H1 (cell line): ENCODE measurements at regions not wholly inside any gene's neighbourhood (a gene's known extent, or its start where the extent isn't known, plus 50 kb on each side); places are given as distances from the start of the nearest gene placed in this dataset.

Source experiments
- CTCF ChIA-PET: fragments of 300-600 bp; sonication (Branson Sonifier 250); formaldehyde crosslinking; loops from one replicate; lab custom pipeline; 2021; ENCODE audit not compliant: partially characterized antibody; lab: Charles Lee
- POLR2A ChIA-PET: fragments of 300-600 bp; sonication (Branson Sonifier 250); formaldehyde crosslinking; loops from one replicate; lab custom pipeline; 2021; ENCODE audit warnings: inconsistent platforms; ENCODE audit not compliant: partially characterized antibody; lab: Charles Lee
- DNase-seq, 2 experiments: peaks; one replicate each; pipeline versions ENCODE4 v3.0.0 to v3.0.0-alpha.2; 2010 to 2022; ENCODE audit warnings: low spot score in 2 of 2, low read depth in 1 of 2, mixed read lengths in 1 of 2
- FAIRE-seq: peaks from 2 replicates; lab custom pipeline; 2011; peaks lifted over from hg19 to GRCh38; lab: Jason Lieb, UNC
- H2AFZ ChIP-seq: 2 replicates; pipeline ENCODE4 v1.8.1; 2012; ENCODE audit warnings: low read length, inconsistent platforms
- H2AK5ac ChIP-seq: 2 replicates; pipeline ENCODE4 v1.6.1; 2013; ENCODE audit warnings: low read depth, low read length
- H2BK120ac ChIP-seq: replicated peaks from 2 replicates; pipeline ENCODE3; 2013; ENCODE audit warnings: low read depth, low read length, inconsistent platforms
- H2BK12ac ChIP-seq: 2 replicates; pipeline ENCODE4 v1.6.1; 2013; ENCODE audit warnings: low read depth, low read length
- H2BK15ac ChIP-seq: 2 replicates; pipeline ENCODE4 v1.6.1; 2013; ENCODE audit warnings: low read length
- H2BK20ac ChIP-seq: 2 replicates; pipeline ENCODE4 v1.6.1; 2013; ENCODE audit warnings: low read length
- H2BK5ac ChIP-seq: 2 replicates; pipeline ENCODE4 v1.6.1; 2013; ENCODE audit warnings: low read depth, low read length
- H3K14ac ChIP-seq: 2 replicates; pipeline ENCODE4 v1.6.1; 2013; ENCODE audit warnings: inconsistent platforms; ENCODE audit not compliant: insufficient read length
- H3K18ac ChIP-seq: 2 replicates; pipeline ENCODE4 v1.6.1; 2013; ENCODE audit warnings: low read length; ENCODE audit errors: extremely low read depth
- H3K23ac ChIP-seq: 2 replicates; pipeline ENCODE4 v1.6.1; 2013; ENCODE audit warnings: inconsistent platforms; ENCODE audit not compliant: insufficient read length
- H3K23me2 ChIP-seq: 2 replicates; pipeline ENCODE4 v1.6.1; 2013; ENCODE audit warnings: low read depth, low read length
- H3K27ac ChIP-seq: 2 replicates; pipeline ENCODE4 v1.6.1; 2011; ENCODE audit warnings: low read depth, low read length, inconsistent platforms
- H3K27me3 ChIP-seq, 4 experiments: replicated peaks in 1 of 4; 1 replicate in 1 of 4; 2 replicates in 3 of 4; pipeline versions ENCODE4 v1.6.1 to v1.8.1; 2011 to 2013; ENCODE audit warnings: low read length in 3 of 4, mild to moderate bottlenecking in 3 of 4, inconsistent platforms in 2 of 4, mixed read lengths in 2 of 4, moderate library complexity in 1 of 4; ENCODE audit not compliant: control insufficient read depth in 3 of 4, insufficient read depth in 3 of 4; ENCODE audit errors: extremely low read depth in 1 of 4
- H3K36me3 ChIP-seq, 4 experiments: 2 replicates each; pipeline versions ENCODE4 v1.6.1 to v1.8.1; 2011 to 2013; ENCODE audit warnings: mild to moderate bottlenecking in 4 of 4, low read length in 3 of 4, moderate library complexity in 2 of 4, control low read depth in 1 of 4, inconsistent platforms in 1 of 4; ENCODE audit not compliant: insufficient read depth in 4 of 4, control insufficient read depth in 2 of 4
- H3K4ac ChIP-seq: replicated peaks from 2 replicates; pipeline ENCODE3; 2013; ENCODE audit warnings: low read length, low read depth, mixed read lengths, inconsistent platforms; ENCODE audit not compliant: insufficient read length
- H3K4me1 ChIP-seq, 4 experiments: replicated peaks in 1 of 4; 1 replicate in 1 of 4; 2 replicates in 3 of 4; pipeline versions ENCODE4 v1.6.1 to v1.8.1; 2011 to 2013; ENCODE audit warnings: low read length in 3 of 4, inconsistent platforms in 2 of 4, mixed read lengths in 1 of 4; ENCODE audit not compliant: insufficient read depth in 4 of 4, control insufficient read depth in 3 of 4
- H3K4me2 ChIP-seq, 2 experiments: 2 replicates each; pipeline versions ENCODE4 v1.6.1 to v1.8.1; 2011 to 2013; ENCODE audit warnings: low read depth in 2 of 2, low read length in 2 of 2, control low read depth in 1 of 2, inconsistent platforms in 1 of 2, mild to moderate bottlenecking in 1 of 2; ENCODE audit not compliant: insufficient read depth in 1 of 2
- H3K4me3 ChIP-seq, 4 experiments: fragments of 200-600, 300-600 bp in 1 of 4; sonication (generic), shearing (Covaris generic), sonication (Bioruptor Twin) in 1 of 4; 2 replicates each; pipeline versions ENCODE4 v1.5.1 to v1.8.1; 2011 to 2016; ENCODE audit warnings: low read length in 4 of 4, low read depth in 3 of 4, control low read depth in 2 of 4, inconsistent platforms in 2 of 4, mild to moderate bottlenecking in 2 of 4, mixed read lengths in 1 of 4, moderate library complexity in 1 of 4; ENCODE audit not compliant: insufficient read depth in 2 of 4; ENCODE audit errors: extremely low read depth in 1 of 4
- H3K56ac ChIP-seq: replicated peaks from 2 replicates; pipeline ENCODE3; 2013; ENCODE audit warnings: low read depth, mild to moderate bottlenecking, mixed read lengths, low read length, inconsistent platforms; ENCODE audit not compliant: insufficient read length
- H3K79me1 ChIP-seq: 2 replicates; pipeline ENCODE4 v1.6.1; 2013; ENCODE audit warnings: low read depth, low read length, control low read depth
- H3K79me2 ChIP-seq, 2 experiments: 2 replicates each; pipeline versions ENCODE4 v1.6.1 to v1.8.1; 2012 to 2013; ENCODE audit warnings: low read length in 2 of 2, mild to moderate bottlenecking in 2 of 2, inconsistent platforms in 1 of 2; ENCODE audit not compliant: insufficient read depth in 2 of 2, control insufficient read depth in 1 of 2
- H3K9ac ChIP-seq, 4 experiments: replicated peaks in 1 of 4; 1 replicate in 1 of 4; 2 replicates in 3 of 4; pipeline versions ENCODE4 v1.6.1 to v1.8.1; 2011 to 2013; ENCODE audit warnings: low read depth in 3 of 4, low read length in 3 of 4, control low read depth in 2 of 4, mild to moderate bottlenecking in 2 of 4, moderate library complexity in 2 of 4, inconsistent platforms in 1 of 4; ENCODE audit errors: extremely low read depth in 1 of 4
- H3K9me3 ChIP-seq, 2 experiments: 2 replicates each; pipeline versions ENCODE4 v1.6.1 to v1.8.1; 2012 to 2013; ENCODE audit warnings: mild to moderate bottlenecking in 2 of 2, moderate library complexity in 2 of 2, control low read depth in 1 of 2, inconsistent platforms in 1 of 2, low read depth in 1 of 2, low read length in 1 of 2, mixed read lengths in 1 of 2; ENCODE audit not compliant: insufficient read depth in 2 of 2
- H4K20me1 ChIP-seq, 2 experiments: replicated peaks in 1 of 2; 2 replicates each; pipeline versions ENCODE3 to v1.8.1; 2011 to 2013; ENCODE audit warnings: inconsistent platforms in 2 of 2, low read length in 2 of 2, mild to moderate bottlenecking in 1 of 2; ENCODE audit not compliant: insufficient read depth in 2 of 2, control insufficient read depth in 1 of 2
- H4K5ac ChIP-seq: 2 replicates; pipeline ENCODE4 v1.6.1; 2013; ENCODE audit warnings: low read length, low read depth, mixed read lengths, inconsistent platforms; ENCODE audit not compliant: insufficient read length
- H4K8ac ChIP-seq: 2 replicates; pipeline ENCODE4 v1.8.0; 2013; ENCODE audit warnings: mild to moderate bottlenecking, moderate library complexity, low read length, inconsistent platforms; ENCODE audit not compliant: insufficient read depth; ENCODE audit errors: extremely low read depth
- H4K91ac ChIP-seq: replicated peaks from 2 replicates; pipeline ENCODE3; 2013; ENCODE audit warnings: low read length, mixed read lengths, inconsistent platforms; ENCODE audit not compliant: insufficient read length
- ASH2L ChIP-seq: fragments of 200-600, 300-600 bp; sonication (generic); IDR thresholded peaks from one replicate; pipeline ENCODE4 v1.7.1; 2017; ENCODE audit warnings: low read length
- ATF3 ChIP-seq: IDR thresholded peaks from 2 replicates; pipeline ENCODE4 v1.6.1; 2011; ENCODE audit warnings: low read depth, mild to moderate bottlenecking, low read length; ENCODE audit not compliant: insufficient read depth
- CTBP2 ChIP-seq: IDR thresholded peaks from 2 replicates; pipeline ENCODE4 v1.7.0; 2011; ENCODE audit warnings: borderline replicate concordance, mild to moderate bottlenecking, moderate library complexity, mixed read lengths, low read length; ENCODE audit not compliant: insufficient read depth, insufficient read length
- GTF2F1 ChIP-seq: IDR thresholded peaks from 2 replicates; pipeline ENCODE4 v1.6.1; 2012; ENCODE audit warnings: low read depth, low read length, improper control_type of control experiment, borderline replicate concordance
- HDAC2 ChIP-seq, 2 experiments: fragments of 300-600 bp in 1 of 2; sonication (generic) in 1 of 2; IDR thresholded peaks; 2 replicates each; pipeline ENCODE4 v1.6.1; 2011 to 2012; ENCODE audit warnings: low read depth in 2 of 2, low read length in 2 of 2, mild to moderate bottlenecking in 2 of 2, moderate library complexity in 2 of 2, borderline replicate concordance in 1 of 2, inconsistent platforms in 1 of 2
- NANOG ChIP-seq: IDR thresholded peaks from 2 replicates; pipeline ENCODE4 v1.6.1; 2011; ENCODE audit warnings: low read length, low read depth, mild to moderate bottlenecking, inconsistent platforms; ENCODE audit not compliant: insufficient read depth, poor library complexity, severe bottlenecking
- NRF1 ChIP-seq: IDR thresholded peaks from 2 replicates; pipeline ENCODE4 v1.6.1; 2011; ENCODE audit warnings: mild to moderate bottlenecking, low read depth, low read length, improper control_type of control experiment
- POLR2AphosphoS5 ChIP-seq: IDR thresholded peaks from 2 replicates; pipeline ENCODE4 v1.6.1; 2011; ENCODE audit warnings: low read depth, low read length
- POU5F1 ChIP-seq: IDR thresholded peaks from 2 replicates; pipeline ENCODE4 v1.6.1; 2011; ENCODE audit warnings: low read depth, mild to moderate bottlenecking, low read length, moderate library complexity
- SAP30 ChIP-seq: fragments of 300-600 bp; sonication (generic); IDR thresholded peaks from 2 replicates; pipeline ENCODE4 v1.7.1; 2012; ENCODE audit warnings: low read length, moderate library complexity, mild to moderate bottlenecking, inconsistent platforms; ENCODE audit not compliant: insufficient read depth, insufficient replicate concordance
- SIX5 ChIP-seq: IDR thresholded peaks from 2 replicates; pipeline ENCODE4 v1.6.1; 2011; ENCODE audit warnings: mild to moderate bottlenecking, low read depth, low read length
- TEAD4 ChIP-seq: IDR thresholded peaks from 2 replicates; pipeline ENCODE4 v1.6.1; 2012; ENCODE audit warnings: low read depth, low read length, inconsistent platforms, mixed read lengths
- WGBS, 2 experiments: shearing (Covaris generic) in 1 of 2; methylation state at CpG; one replicate each; pipeline versions ENCODE4 v1.1.6 to v1.1.7; 2013 to 2015; ENCODE audit warnings: low lambda C conversion rate in 2 of 2, mixed read lengths in 2 of 2, inconsistent platforms in 1 of 2, low coverage in 1 of 2, missing lambda C conversion rate in 1 of 2; ENCODE audit not compliant: insufficient replicate concordance in 2 of 2, insufficient coverage in 1 of 2, insufficient read length in 1 of 2; ENCODE audit errors: extremely low coverage in 1 of 2, missing lambda C conversion rate in 1 of 2; 5-methylcytosine and 5-hydroxymethylcytosine counted together

- no peaks in the 10 kb centered on the region for H3K23me2 ChIP-seq
- no peak overlapping the region for H2BK15ac ChIP-seq
- no peaks in the 10 kb centered on the region for H3K36me3 ChIP-seq
- H2BK120ac ChIP-seq: no peak overlapping the region
- H2AFZ ChIP-seq: peak overlapping the region; percentile 88; the same call in 1 of the 2 replicates
- DNase-seq (no peak), FAIRE-seq (no peak)
- no peak overlapping the region for H3K27ac ChIP-seq
- no peak overlapping the region for H3K4me3 ChIP-seq
- H3K18ac ChIP-seq: no peak overlapping the region
- no peaks in the 10 kb centered on the region for H3K79me2 ChIP-seq
- CTCF ChIA-PET: interaction anchor here (0.5 to 2.5 kb wide), 14 partner anchors 9 to 381 kb away, joined by 3 to 12 read pairs (median 4); no protein-coding TSS in a partner anchor
- H2AK5ac ChIP-seq: no peak overlapping the region
- H3K4me2 ChIP-seq: no peak overlapping the region
- no peaks in the 10 kb centered on the region for H3K9me3 ChIP-seq
- WGBS, 2 experiments: 88% methylated on average over 4 of the region's 4 CpGs; no CpG with 5 or more reads in 1 of the 2 experiments
- H2BK20ac ChIP-seq: no peak overlapping the region
- no peak overlapping the region for H3K9ac ChIP-seq
- H3K4ac ChIP-seq: no peak overlapping the region
- no peak overlapping the region for H3K14ac ChIP-seq
- no peak overlapping the region for H2BK12ac ChIP-seq
- POLR2A ChIA-PET: no interaction called here
- H3K27me3 ChIP-seq: no peaks in the 10 kb centered on the region
- no peaks in the 10 kb centered on the region for H4K20me1 ChIP-seq
- no peak overlapping the region for H4K5ac ChIP-seq
- H3K56ac ChIP-seq: no peak overlapping the region
- peaks cover 0 to 2% (median 1%) of the 10 kb centered on the region in 4 experiments; a peak in 2 of 7 replicates for H3K4me1 ChIP-seq
- H4K8ac ChIP-seq: no peak overlapping the region
- H2BK5ac ChIP-seq: no peak overlapping the region
- H3K23ac ChIP-seq: no peak overlapping the region
- H3K79me1 ChIP-seq: no peaks in the 10 kb centered on the region
- no peak overlapping the region for H4K91ac ChIP-seq
- TF ChIP-seq NRF1 (no peak), SIX5 (no peak), NANOG (no peak), ATF3 (no peak), GTF2F1 (no peak), POLR2AphosphoS5 (no peak), TEAD4 (no peak), POU5F1 (no peak), SAP30 (no peak), HDAC2 (IDR thresholded peaks at IDR 0.05; ENCODE audit: borderline replicate concordance in 1 of 2, low read depth in 2 of 2, low read length in 2 of 2) (no peak), CTBP2 (no peak), ASH2L (no peak)
Measured at GRCh38 chr4:27717431-27717755, 856.8 kb downstream of the STIM2 start.
